ENCODE measurements at regions not wholly inside any gene's neighbourhood (a gene's known extent, or its start where the extent isn't known, plus 50 kb on each side); places are given as distances from the start of the nearest gene placed in this dataset.

GRCh38 chr7:124557101-124557500 is 208.5 kb downstream of the GPR37 start:
- Mint-ChIP-seq H3K27ac (no peak overlapping the region), H3K4me1 (no peaks in the 10 kb centered on the region), H3K9me3 (no peaks in the 10 kb centered on the region), H3K27me3 (ENCODE audit: low read depth, poor library complexity) (no peaks in the 10 kb centered on the region), H3K36me3 (ENCODE audit: low read depth) (no peaks in the 10 kb centered on the region), H3K4me3 (no peak overlapping the region)
- TF ChIP-seq, protein P1, sequence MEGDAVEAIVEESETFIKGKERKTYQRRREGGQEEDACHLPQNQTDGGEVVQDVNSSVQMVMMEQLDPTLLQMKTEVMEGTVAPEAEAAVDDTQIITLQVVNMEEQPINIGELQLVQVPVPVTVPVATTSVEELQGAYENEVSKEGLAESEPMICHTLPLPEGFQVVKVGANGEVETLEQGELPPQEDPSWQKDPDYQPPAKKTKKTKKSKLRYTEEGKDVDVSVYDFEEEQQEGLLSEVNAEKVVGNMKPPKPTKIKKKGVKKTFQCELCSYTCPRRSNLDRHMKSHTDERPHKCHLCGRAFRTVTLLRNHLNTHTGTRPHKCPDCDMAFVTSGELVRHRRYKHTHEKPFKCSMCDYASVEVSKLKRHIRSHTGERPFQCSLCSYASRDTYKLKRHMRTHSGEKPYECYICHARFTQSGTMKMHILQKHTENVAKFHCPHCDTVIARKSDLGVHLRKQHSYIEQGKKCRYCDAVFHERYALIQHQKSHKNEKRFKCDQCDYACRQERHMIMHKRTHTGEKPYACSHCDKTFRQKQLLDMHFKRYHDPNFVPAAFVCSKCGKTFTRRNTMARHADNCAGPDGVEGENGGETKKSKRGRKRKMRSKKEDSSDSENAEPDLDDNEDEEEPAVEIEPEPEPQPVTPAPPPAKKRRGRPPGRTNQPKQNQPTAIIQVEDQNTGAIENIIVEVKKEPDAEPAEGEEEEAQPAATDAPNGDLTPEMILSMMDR (IDR thresholded peaks at IDR 0.05): no peak
- no peak for DNase-seq

DNA sequence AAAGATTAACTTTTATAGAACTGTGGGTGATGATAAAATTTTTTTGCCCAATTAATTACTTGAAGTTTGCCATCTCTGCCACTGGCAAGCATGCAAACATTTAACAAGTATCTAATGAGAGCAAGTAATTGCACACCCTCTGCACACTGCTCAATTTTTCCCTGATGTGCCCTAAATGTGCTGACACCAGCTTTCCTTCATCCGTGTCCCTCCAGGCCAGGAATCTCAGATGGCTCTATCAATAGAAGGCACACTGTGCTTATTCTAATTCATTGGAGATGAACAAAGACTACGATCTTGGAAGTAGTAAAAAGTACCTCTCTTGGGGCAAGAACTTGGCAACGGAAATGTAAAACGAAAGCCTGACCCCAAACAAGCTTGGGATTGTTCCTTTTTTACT is 212.1 kb downstream of the GPR37 start:
- H3K4me3 Mint-ChIP-seq: no peak overlapping the region
- H3K36me3 Mint-ChIP-seq (ENCODE audit: low read depth): no peaks in the 10 kb centered on the region
- no peaks in the 10 kb centered on the region for H3K9me3 Mint-ChIP-seq
- H3K27ac Mint-ChIP-seq: no peak overlapping the region
- DNase-seq: no peak
- H3K27me3 Mint-ChIP-seq (ENCODE audit: low read depth, poor library complexity): no peaks in the 10 kb centered on the region
- TF ChIP-seq, protein P1 (IDR thresholded peaks at IDR 0.05): no peak
- no peaks in the 10 kb centered on the region for H3K4me1 Mint-ChIP-seq

GRCh38 chr7:124552217-124552616 is 213.4 kb downstream of the GPR37 start:
- no peaks in the 10 kb centered on the region for H3K9me3 Mint-ChIP-seq
- H3K27me3 Mint-ChIP-seq (ENCODE audit: low read depth, poor library complexity): no peaks in the 10 kb centered on the region
- H3K4me1 Mint-ChIP-seq: no peaks in the 10 kb centered on the region
- no peaks in the 10 kb centered on the region for H3K36me3 Mint-ChIP-seq (ENCODE audit: low read depth)
- no peak overlapping the region for H3K27ac Mint-ChIP-seq
- TF ChIP-seq, protein P1 (IDR thresholded peaks at IDR 0.05): no peak
- DNase-seq: no peak
- H3K4me3 Mint-ChIP-seq: no peak overlapping the region

DNA sequence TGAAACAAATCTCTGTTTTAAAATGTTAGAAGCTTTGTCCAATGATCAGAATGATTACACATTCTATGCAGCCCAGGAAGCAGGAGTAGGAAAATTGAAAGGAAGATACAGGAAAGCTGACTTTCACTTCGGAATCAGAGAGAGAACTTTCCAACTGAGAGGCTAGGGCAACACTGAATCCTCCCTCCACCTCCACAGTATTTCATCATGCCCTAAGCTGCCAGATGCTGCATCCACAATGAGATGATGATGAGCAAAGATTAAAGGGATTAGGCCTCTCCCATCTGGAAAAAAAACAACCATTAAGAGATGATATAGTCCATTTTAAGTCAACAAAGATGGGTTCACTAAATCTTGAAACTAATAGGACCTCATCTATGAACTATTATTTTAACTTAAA is 215.6 kb downstream of the GPR37 start:
- no peaks in the 10 kb centered on the region for H3K27me3 Mint-ChIP-seq (ENCODE audit: low read depth, poor library complexity)
- TF ChIP-seq, protein P1 (IDR thresholded peaks at IDR 0.05): no peak
- no peaks in the 10 kb centered on the region for H3K4me1 Mint-ChIP-seq
- DNase-seq: no peak
- no peaks in the 10 kb centered on the region for H3K9me3 Mint-ChIP-seq
- H3K36me3 Mint-ChIP-seq (ENCODE audit: low read depth): no peaks in the 10 kb centered on the region
- no peak overlapping the region for H3K27ac Mint-ChIP-seq
- H3K4me3 Mint-ChIP-seq: no peak overlapping the region

DNA sequence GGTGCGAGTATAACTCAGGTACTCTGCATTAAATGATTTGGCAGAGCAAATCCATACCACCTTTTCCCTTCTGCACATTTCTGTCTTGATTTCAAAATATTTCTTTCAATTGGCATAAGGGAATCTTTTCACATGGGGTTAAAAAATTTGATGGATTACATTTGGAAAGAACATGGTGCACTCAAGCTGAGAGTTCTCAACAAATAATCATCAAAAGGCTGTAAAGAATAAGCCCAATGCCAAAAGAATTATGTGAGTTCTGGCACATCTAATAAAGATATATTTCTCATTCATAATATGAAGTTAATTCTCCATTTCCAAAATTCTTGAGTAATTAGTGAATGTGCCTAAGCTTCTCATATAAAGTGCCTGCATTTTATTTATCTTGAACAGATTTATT is 223.1 kb downstream of the GPR37 start:
- no peak for DNase-seq
- Mint-ChIP-seq H3K4me1 (no peaks in the 10 kb centered on the region), H3K9me3 (no peaks in the 10 kb centered on the region), H3K27ac (no peak overlapping the region), H3K4me3 (no peak overlapping the region), H3K36me3 (ENCODE audit: low read depth) (no peaks in the 10 kb centered on the region), H3K27me3 (ENCODE audit: low read depth, poor library complexity) (peaks cover 2% of the 10 kb centered on the region)
- TF ChIP-seq, protein P1 (IDR thresholded peaks at IDR 0.05): no peak

DNA sequence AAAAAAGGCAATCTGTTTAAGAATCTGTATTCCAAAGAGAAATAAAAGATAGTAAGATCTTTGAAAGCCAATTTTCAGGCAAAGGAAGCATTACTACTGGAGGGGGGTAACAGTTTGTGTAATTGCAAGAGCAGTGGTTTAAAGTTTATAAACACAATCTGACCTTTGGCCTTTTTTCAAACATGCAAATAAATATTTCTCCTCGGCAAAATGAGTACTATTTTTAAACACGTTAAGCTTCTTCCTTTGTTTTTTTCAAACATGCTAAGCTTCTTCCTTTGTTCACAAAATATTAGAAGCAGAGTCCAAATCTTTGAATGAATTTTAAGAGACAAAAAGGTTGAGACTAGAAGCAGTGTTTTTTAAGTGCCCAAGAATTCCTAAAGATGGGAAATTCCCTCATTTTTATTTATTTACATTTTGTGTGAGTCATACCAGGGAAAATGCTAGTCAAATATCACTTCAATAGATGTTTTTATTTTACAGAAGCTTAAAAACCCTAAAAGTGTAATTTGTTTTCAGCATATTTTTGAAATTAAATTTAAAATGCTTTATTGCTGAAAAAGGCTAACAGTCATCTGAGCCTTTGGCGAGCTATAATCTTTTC is 229.3 kb downstream of the GPR37 start:
- Mint-ChIP-seq H3K4me3 (no peak overlapping the region), H3K27ac (no peak overlapping the region), H3K27me3 (ENCODE audit: low read depth, poor library complexity) (no peaks in the 10 kb centered on the region), H3K4me1 (no peaks in the 10 kb centered on the region), H3K36me3 (ENCODE audit: low read depth) (no peaks in the 10 kb centered on the region), H3K9me3 (no peaks in the 10 kb centered on the region)
- DNase-seq: no peak
- TF ChIP-seq, protein P1 (IDR thresholded peaks at IDR 0.05): no peak
